ENCODE measurements at regions not wholly inside any gene's neighbourhood (a gene's known extent, or its start where the extent isn't known, plus 50 kb on each side); places are given as distances from the start of the nearest gene placed in this dataset.

DNA sequence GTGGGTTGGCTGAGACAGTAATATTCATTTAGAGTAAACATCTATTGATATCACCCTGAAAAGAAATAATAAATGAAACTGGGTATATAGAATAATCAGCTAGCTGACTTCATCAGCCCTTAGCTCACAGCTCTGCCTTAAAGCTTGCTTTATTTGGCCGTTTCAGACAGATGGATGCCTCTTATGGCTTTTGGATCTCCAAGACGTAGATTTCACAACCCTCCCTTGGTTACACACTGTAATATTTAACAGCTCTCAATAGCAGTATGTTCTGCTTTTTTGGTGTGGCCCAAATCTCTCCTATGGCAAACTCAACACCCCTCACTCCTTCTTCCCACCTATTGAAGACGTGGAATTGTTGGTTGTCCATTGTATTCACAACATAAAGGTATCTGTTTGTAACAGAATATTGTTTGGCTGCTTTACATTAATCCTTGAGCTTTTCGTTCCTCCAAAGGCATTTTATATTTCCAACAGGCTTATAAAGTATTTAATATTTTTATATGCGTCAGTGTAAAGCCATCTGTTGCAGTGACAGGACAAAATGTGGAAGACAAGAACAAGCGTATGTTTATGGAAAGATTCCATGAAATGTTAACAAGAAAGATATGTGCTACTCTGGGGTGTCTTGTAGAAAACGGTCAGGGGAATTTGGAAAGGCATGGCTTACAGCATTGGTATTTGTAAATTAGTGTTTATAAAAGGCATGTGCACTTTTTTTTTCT, 837.0 kb upstream of the RBFOX1 start:
- TF ChIP-seq, protein P1, sequence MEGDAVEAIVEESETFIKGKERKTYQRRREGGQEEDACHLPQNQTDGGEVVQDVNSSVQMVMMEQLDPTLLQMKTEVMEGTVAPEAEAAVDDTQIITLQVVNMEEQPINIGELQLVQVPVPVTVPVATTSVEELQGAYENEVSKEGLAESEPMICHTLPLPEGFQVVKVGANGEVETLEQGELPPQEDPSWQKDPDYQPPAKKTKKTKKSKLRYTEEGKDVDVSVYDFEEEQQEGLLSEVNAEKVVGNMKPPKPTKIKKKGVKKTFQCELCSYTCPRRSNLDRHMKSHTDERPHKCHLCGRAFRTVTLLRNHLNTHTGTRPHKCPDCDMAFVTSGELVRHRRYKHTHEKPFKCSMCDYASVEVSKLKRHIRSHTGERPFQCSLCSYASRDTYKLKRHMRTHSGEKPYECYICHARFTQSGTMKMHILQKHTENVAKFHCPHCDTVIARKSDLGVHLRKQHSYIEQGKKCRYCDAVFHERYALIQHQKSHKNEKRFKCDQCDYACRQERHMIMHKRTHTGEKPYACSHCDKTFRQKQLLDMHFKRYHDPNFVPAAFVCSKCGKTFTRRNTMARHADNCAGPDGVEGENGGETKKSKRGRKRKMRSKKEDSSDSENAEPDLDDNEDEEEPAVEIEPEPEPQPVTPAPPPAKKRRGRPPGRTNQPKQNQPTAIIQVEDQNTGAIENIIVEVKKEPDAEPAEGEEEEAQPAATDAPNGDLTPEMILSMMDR (conservative IDR thresholded peaks at IDR 0.05; ENCODE audit: low read depth, low read length): no peak
- no peak for TF ChIP-seq EZH2 (IDR thresholded peaks at IDR 0.05; ENCODE audit: low read length, unreplicated experiment)
- TF ChIP-seq EZH2phosphoT487 (IDR thresholded peaks at IDR 0.05; ENCODE audit: borderline replicate concordance, low read length): no peak
